NCI-H446 treated with DMSO at 0.1 percent for 48 hours (cell line): ENCODE measurements at regions not wholly inside any gene's neighbourhood (a gene's known extent, or its start where the extent isn't known, plus 50 kb on each side); places are given as distances from the start of the nearest gene placed in this dataset.

Source experiments
- DNase-seq: peaks from one replicate; lab custom pipeline; 2025; lab: John Stamatoyannopoulos, UW

GRCh38 chrX:68894513-68895340 lies 65.9 kb downstream of the EFNB1 start:
- DNase-seq = no peak

DNA sequence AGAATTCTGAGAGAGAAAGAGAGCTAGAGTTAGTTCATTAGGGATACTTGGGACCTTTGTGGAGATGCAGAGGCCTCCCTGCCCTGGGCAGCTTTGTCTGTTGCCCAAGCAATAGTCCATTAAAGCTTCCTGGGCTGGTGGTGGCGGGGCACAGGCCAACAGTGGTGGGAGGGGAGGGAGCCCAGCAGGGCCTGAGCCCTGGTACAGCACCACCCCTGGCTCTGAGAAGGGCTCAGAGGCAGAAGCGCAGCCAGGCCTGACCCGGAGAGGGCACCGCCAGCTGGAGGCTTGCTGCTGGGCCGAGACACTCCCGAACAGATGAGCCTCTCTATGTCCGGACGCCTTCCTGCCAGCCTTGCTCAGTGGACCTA lies 65.3 kb downstream of the EFNB1 start:
- DNase-seq = no peak

DNA sequence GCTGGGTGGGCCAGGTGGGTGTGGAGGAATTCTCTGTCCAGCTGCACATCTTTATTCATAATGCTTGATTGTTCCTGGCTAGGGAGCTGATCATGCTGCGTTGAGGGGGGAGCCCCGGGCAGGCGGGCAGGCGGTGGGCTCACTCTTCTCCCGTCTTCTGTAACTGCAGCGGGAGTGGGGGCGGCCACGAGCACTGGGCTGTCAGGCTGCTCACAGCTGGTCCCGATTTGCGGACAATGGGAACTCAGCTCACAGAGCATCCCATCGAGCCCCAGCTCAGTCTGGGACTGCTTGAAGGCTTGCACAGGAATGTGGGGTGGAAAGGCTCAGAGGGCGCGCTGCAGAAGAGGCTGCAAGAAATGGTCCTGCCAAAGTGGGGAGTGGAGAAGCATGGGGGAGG lies 63.8 kb downstream of the EFNB1 start:
- DNase-seq = no peak

- no peak for DNase-seq
Observed at GRCh38 chrX:68892134-68892533, 63.3 kb downstream of the EFNB1 start.
